Middle frontal gyrus (tissue), 1 donor: ENCODE measurements at regions not wholly inside any gene's neighbourhood (a gene's known extent, or its start where the extent isn't known, plus 50 kb on each side); places are given as distances from the start of the nearest gene placed in this dataset.
"Not testable (repeated sequence)": the region's sequence is repeated elsewhere in the genome, so short reads cannot be mapped to it uniquely, and the experiment has no call there.

Source experiments
- DNase-seq: peaks from one replicate; pipeline ENCODE4 v3.0.0-alpha.2; 2015; ENCODE audit warnings: low spot score; ENCODE audit errors: extremely low spot score

GRCh38 chr11:110347660-110348059 lies 51.2 kb upstream of the RDX start:
- no peak for DNase-seq

DNA sequence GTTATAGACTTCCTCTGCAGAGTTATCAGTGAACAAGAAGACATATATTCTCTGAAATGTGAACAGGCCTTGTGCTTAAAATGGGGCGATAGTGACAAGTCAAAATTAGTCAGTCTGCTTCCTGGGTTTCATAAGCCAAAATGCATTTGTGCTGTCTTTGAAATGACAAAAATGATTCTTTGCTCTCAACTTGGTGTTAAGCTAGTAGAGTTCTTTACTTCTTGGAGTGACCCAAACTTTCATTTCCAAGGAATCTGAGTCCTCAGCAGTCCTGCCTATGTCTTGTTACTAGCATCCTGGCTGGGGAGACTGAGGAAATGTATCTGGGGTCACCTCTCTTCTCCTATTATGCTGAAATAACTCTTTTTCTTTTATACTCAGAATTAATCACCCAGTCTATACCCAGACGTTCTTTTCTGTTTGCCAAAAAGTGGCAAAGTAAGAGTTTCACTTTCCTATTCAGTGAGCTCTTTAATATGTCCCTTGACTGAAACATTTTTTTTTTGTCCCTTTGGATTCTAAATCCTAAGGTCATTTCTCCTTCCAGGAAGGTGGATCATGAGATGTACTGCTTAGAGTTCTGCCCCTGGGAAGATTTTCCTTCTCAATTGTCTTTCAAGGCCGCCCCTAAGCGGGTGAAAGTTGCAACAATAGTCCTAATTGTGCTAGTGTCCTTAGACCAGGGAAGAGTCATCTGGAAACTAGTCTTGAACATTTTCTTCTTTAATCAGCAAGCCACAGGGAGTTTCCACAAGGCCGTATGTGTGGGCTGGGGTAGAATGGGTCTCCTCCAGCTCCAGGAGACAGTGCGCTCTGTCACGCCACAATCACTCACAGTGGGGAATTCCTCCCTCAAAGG lies 53.0 kb upstream of the RDX start:
- DNase-seq = no peak

- not testable (repeated sequence) for DNase-seq
Measured at GRCh38 chr11:110349997-110350383, 53.6 kb upstream of the RDX start.

- DNase-seq = no peak
Measured at GRCh38 chr11:110355011-110355744, 58.8 kb upstream of the RDX start.

DNA sequence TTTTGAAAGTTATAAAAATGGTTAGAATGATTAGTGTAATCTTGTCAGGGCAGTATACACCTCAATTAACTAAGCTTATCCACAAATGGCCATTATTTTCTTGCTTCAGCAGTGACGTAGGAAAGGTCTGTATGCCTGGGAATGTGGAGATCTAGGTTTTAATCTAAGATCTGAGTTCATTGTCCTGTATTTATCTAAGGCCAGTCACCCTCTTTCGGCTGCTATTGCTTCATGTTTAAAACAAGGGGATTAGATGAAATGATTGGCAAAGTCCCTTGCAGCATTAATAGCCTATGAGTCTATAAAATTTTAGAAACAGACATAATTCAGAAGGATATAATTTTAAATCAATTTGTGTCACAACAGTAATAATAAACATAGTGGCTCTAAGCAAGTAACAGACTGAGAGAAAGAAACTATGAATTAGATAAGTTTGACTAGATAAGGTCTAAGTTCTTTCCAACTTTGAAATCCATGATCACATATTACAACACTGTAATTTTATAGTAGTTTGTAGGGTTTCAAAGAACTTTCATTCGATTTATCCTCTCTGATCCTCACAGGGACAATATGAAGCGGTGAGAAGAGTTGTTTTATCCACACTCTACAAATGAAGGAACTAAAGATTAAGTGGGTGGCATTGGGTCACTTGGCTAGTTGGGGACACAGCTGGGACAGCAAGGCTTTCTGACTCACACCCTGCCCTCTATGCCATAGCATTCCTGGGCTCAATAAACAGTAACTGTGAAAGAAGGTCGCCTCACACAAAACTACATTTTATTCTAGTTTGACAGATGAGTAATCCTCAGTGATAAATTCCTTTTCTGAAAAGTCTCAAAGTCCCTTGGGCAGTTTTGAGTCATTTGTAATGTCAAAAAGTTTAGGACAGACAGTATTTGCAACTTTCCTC lies 60.6 kb upstream of the RDX start:
- no peak for DNase-seq

GRCh38 chr11:110358336-110358735 lies 61.9 kb upstream of the RDX start:
- DNase-seq = no peak

GRCh38 chr11:110360781-110361408 lies 64.5 kb upstream of the RDX start:
- DNase-seq = not testable (repeated sequence)

- no peak for DNase-seq
Measured at GRCh38 chr11:110362971-110363509, 66.6 kb upstream of the RDX start.

GRCh38 chr11:110366291-110366690 lies 63.5 kb upstream of the FDX1 start:
- no peak for DNase-seq

DNA sequence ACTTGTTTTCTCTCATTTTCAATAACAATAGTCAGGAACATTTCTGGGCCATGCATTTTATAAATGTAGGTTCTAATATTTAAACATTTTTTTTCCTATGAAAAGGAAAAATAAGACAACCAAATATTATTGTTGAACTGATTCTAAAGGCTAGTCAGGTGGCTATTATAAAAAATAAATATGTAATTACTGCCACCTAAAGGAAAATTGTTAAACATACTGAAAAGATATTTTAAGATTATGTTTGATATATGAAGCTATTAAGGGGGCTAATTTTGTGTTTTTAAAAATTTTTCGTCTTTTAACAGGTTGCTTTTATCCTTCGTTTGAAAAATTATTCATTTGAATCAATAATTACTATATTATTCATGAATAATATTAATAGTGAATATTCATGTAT lies 62.2 kb upstream of the FDX1 start:
- no peak for DNase-seq

GRCh38 chr11:110371084-110371483 lies 58.7 kb upstream of the FDX1 start:
- no peak for DNase-seq

DNA sequence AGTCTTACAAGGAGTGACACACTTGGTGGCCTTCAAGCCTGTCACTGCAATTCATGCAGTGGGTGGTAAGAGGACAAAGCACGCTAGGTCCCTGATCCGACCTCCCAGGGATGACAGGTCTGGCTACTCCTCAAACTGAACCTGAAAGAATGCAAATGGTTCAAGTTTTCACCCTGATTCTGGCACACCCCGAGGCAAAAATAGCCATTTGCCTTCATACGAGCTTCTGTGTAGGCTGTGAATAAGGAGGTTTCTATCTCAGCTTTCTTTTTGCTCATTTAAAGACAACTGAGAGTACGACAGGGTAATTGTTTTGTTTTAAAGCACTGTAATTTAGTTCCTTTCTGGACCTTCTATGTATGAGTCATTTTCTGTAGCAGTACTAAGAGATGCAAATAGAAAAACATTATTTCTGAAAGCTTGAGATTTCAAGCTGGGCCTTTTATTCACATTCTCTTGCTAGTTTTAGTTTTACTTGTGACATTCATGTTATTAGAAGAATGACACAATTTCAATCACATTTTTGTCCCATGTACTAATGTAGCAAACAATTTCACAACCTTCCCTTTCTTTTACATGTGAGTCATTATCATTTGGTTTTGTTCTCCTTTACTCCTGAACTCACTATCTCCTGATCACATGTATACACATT lies 56.6 kb upstream of the FDX1 start:
- DNase-seq = no peak

- DNase-seq = no peak
Measured at GRCh38 chr11:110374921-110375320, 54.8 kb upstream of the FDX1 start.

DNA sequence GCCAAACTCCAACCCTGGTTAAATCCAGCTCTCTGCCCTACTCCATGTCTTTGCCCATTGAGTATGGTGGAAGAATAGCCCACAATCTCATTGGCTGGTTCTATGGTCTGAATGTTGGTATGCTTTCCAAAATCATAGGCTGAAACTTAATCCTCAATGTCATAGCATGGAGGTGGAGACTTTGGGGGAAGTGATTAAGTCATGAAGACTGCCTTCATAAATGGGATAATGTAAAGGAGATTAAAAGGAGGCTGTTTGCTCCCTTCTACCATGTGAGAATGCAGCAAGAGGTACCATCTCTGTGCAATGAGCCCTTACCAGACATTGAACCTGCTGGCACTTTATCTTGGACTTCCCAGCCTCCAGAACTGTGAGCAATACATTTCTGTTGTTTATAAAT lies 54.4 kb upstream of the FDX1 start:
- no peak for DNase-seq

- no peak for DNase-seq
Measured at GRCh38 chr11:110376021-110376420, 53.7 kb upstream of the FDX1 start.

- DNase-seq = peak; percentile 54
Measured at GRCh38 chr11:110376711-110377324, 52.9 kb upstream of the FDX1 start.

- DNase-seq = no peak
Measured at GRCh38 chr11:110377434-110377833, 52.3 kb upstream of the FDX1 start.

GRCh38 chr11:110379261-110379660 lies 50.5 kb upstream of the FDX1 start:
- no peak for DNase-seq

DNA sequence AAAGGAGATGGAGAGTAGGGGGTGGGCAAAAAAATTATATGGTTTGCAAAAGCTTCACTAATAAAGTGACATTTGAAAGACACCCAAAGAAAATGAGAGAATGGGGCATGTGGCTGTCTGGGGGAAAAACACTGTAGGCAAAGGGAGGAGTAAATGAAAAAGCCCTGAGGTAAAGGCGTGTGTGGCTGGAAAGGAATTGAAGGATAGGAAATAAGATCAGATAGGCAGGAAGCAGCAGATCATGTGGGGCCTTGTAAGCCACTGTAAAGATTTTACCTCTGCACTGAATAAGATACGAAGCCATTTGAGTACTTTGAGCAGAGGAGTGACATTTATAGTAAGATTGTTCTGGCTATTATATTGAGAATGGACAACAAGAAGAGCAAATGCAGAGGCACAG lies 49.8 kb upstream of the FDX1 start:
- no peak for DNase-seq
